Liver (tissue), 3 donors: ENCODE measurements at regions not wholly inside any gene's neighbourhood (a gene's known extent, or its start where the extent isn't known, plus 50 kb on each side); places are given as distances from the start of the nearest gene placed in this dataset.

Experiments used
- ATF3 ChIP-seq: IDR thresholded peaks from 2 replicates; pipeline ENCODE4 v1.6.1; 2016; ENCODE audit warnings: antibody characterized with exemption
- CTCF ChIP-seq: fragments of 150-350 bp; IDR thresholded peaks from 2 replicates; pipeline ENCODE4 v1.5.1; 2017; ENCODE audit warnings: improper control_type of control experiment, low read depth, low read length; ENCODE audit not compliant: missing input control
- EGR1 ChIP-seq, 2 donors: IDR thresholded peaks; 2 replicates each; pipeline ENCODE4 v1.6.1; 2016 to 2018; ENCODE audit warnings: antibody characterized with exemption in 2 of 2, low read depth in 2 of 2
- FOXA1 ChIP-seq: IDR thresholded peaks from 2 replicates; pipeline ENCODE4 v1.6.1; 2016; ENCODE audit warnings: antibody characterized with exemption
- GABPA ChIP-seq, 2 donors: IDR thresholded peaks in 1 of 2; conservative IDR thresholded peaks in 1 of 2; 2 replicates each; pipeline ENCODE4 v1.6.1; 2016; ENCODE audit warnings: antibody characterized with exemption in 2 of 2, mild to moderate bottlenecking in 1 of 2, moderate library complexity in 1 of 2
- JUND ChIP-seq, 2 donors: IDR thresholded peaks; 2 replicates each; pipeline ENCODE4 v1.6.1; 2016; ENCODE audit warnings: antibody characterized with exemption in 2 of 2
- RAD21 ChIP-seq, 2 donors: IDR thresholded peaks; 2 replicates each; pipeline ENCODE4 v1.6.1; 2016; ENCODE audit warnings: antibody characterized with exemption in 2 of 2, mild to moderate bottlenecking in 2 of 2
- TAF1 ChIP-seq: conservative IDR thresholded peaks from 2 replicates; pipeline ENCODE4 v1.6.1; 2016; ENCODE audit warnings: antibody characterized with exemption, mild to moderate bottlenecking
- YY1 ChIP-seq: IDR thresholded peaks from 2 replicates; pipeline ENCODE4 v1.6.1; 2016; ENCODE audit warnings: antibody characterized with exemption, mild to moderate bottlenecking
- ZBTB33 ChIP-seq: IDR thresholded peaks from 2 replicates; pipeline ENCODE4 v1.6.1; 2016; ENCODE audit warnings: antibody characterized with exemption
- TF ChIP-seq, protein P1 (sequence below): IDR thresholded peaks from 2 replicates; pipeline ENCODE4 v1.6.1; 2016; ENCODE audit warnings: antibody characterized with exemption
- TF ChIP-seq, protein P2 (sequence below): IDR thresholded peaks from 2 replicates; pipeline ENCODE4 v1.6.1; 2016; ENCODE audit warnings: antibody characterized with exemption, mild to moderate bottlenecking
- donor health status: healthy.
- donor health status: healthy.

GRCh38 chr10:57799625-57800024, 468.1 kb downstream of the IPMK start:
- TF ChIP-seq CTCF (no peak), ATF3 (no peak), RAD21 (IDR thresholded peaks at IDR 0.05) (no peak), ZBTB33 (no peak), FOXA1 (no peak), GABPA (IDR thresholded peaks at IDR 0.05 in 1 of 2, conservative IDR thresholded peaks at IDR 0.05 in 1 of 2) (no peak), TAF1 (no peak), EGR1 (IDR thresholded peaks at IDR 0.05; ENCODE audit: low read depth in 2 of 2) (no peak), JUND (IDR thresholded peaks at IDR 0.05) (no peak), YY1 (no peak)
- TF ChIP-seq, protein P1, sequence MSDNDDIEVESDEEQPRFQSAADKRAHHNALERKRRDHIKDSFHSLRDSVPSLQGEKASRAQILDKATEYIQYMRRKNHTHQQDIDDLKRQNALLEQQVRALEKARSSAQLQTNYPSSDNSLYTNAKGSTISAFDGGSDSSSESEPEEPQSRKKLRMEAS: no peak
- TF ChIP-seq, protein P2, sequence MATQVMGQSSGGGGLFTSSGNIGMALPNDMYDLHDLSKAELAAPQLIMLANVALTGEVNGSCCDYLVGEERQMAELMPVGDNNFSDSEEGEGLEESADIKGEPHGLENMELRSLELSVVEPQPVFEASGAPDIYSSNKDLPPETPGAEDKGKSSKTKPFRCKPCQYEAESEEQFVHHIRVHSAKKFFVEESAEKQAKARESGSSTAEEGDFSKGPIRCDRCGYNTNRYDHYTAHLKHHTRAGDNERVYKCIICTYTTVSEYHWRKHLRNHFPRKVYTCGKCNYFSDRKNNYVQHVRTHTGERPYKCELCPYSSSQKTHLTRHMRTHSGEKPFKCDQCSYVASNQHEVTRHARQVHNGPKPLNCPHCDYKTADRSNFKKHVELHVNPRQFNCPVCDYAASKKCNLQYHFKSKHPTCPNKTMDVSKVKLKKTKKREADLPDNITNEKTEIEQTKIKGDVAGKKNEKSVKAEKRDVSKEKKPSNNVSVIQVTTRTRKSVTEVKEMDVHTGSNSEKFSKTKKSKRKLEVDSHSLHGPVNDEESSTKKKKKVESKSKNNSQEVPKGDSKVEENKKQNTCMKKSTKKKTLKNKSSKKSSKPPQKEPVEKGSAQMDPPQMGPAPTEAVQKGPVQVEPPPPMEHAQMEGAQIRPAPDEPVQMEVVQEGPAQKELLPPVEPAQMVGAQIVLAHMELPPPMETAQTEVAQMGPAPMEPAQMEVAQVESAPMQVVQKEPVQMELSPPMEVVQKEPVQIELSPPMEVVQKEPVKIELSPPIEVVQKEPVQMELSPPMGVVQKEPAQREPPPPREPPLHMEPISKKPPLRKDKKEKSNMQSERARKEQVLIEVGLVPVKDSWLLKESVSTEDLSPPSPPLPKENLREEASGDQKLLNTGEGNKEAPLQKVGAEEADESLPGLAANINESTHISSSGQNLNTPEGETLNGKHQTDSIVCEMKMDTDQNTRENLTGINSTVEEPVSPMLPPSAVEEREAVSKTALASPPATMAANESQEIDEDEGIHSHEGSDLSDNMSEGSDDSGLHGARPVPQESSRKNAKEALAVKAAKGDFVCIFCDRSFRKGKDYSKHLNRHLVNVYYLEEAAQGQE: no peak
